ENCODE measurements at regions not wholly inside any gene's neighbourhood (a gene's known extent, or its start where the extent isn't known, plus 50 kb on each side); places are given as distances from the start of the nearest gene placed in this dataset.

- H3K79me2 ChIP-seq (ENCODE audit: insufficient read depth, low read length) = no peaks in the 10 kb centered on the region
- no peaks in the 10 kb centered on the region for H4K20me1 ChIP-seq (ENCODE audit: insufficient read depth, low read length)
- peaks cover 82% of the 10 kb centered on the region for H3K9me3 ChIP-seq (ENCODE audit: low read length)
- no peak overlapping the region for H3K4me2 ChIP-seq (ENCODE audit: low read depth, low read length)
- ChIA-PET POLR2A (no interaction called here), CTCF (ENCODE audit: low intra/inter-chr PET ratio, low total read pairs) (no interaction called here)
- ATAC-seq (no peak), DNase-seq (ENCODE audit: low spot score) (no peak), FAIRE-seq (no peak)
- intact Hi-C loops (cut with micrococcal nuclease; ENCODE audit: unreplicated experiment) (no loop called here), in situ Hi-C loops (cut with HindIII; ENCODE audit: extremely low pct_ligation_motif_present, low pct_unique_long_range_greater_than_20kb) (no loop called here)
- no peaks in the 10 kb centered on the region for H3K27me3 ChIP-seq (ENCODE audit: control insufficient read depth in 1 of 2, insufficient read depth in 2 of 2, low read length in 2 of 2)
- no TSS peak for BruUV-seq (replicated peaks)
- H3K4me3 ChIP-seq (replicated peaks in 1 of 3; ENCODE audit: insufficient read depth in 1 of 3, low read depth in 2 of 3, low read length in 3 of 3) = no peak overlapping the region
- no peak overlapping the region for H3K9ac ChIP-seq (ENCODE audit: insufficient read depth, low read depth, low read length)
- no peaks in the 10 kb centered on the region for H3K4me1 ChIP-seq (ENCODE audit: insufficient read depth, low read length)
- WGBS (ENCODE audit: low lambda C conversion rate) = 0% methylated on average over 2 of the region's 2 CpGs
- H2AFZ ChIP-seq (ENCODE audit: low read length) = no peak overlapping the region
- no peak for TF ChIP-seq GMEB2 (CRISPR knock-in tag; IDR thresholded peaks at IDR 0.05; ENCODE audit: low read depth)
- no peaks in the 10 kb centered on the region for H3K36me3 ChIP-seq (replicated peaks in 1 of 2; ENCODE audit: control insufficient read depth in 1 of 2, insufficient read depth in 2 of 2, low read length in 2 of 2)
- no peak overlapping the region for H3K27ac ChIP-seq (ENCODE audit: extremely low read length, insufficient read depth, low read length)
Measured at GRCh38 chr1:238913210-238913609, 473.2 kb upstream of the CHRM3 start.

DNA sequence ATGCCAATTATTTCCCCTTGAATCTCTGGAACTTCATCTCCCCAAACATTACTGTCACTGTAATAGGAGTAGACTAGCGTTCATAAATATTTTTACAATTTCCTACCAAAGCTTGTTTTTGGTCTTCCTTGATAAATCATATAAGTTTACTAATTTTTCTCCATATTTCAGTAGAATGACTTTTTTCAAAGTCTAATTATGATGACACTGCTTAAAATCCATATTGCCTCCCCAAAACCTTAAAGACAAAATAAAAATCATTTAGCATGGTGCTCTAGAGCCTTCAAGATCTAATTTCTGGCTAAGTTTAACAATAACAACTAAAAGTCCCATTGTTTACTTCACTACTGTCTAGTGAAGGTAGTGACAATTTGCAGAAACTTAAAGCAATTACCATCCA is 474.2 kb upstream of the CHRM3 start:
- no TSS peak for BruUV-seq (replicated peaks)
- Histone ChIP-seq H3K27me3 (ENCODE audit: control insufficient read depth in 1 of 2, insufficient read depth in 2 of 2, low read length in 2 of 2) (no peaks in the 10 kb centered on the region), H3K4me2 (ENCODE audit: low read depth, low read length) (no peak overlapping the region), H3K4me3 (replicated peaks in 1 of 3; ENCODE audit: insufficient read depth in 1 of 3, low read depth in 2 of 3, low read length in 3 of 3) (no peak overlapping the region), H3K4me1 (ENCODE audit: insufficient read depth, low read length) (no peaks in the 10 kb centered on the region), H3K9me3 (ENCODE audit: low read length) (peaks cover 83% of the 10 kb centered on the region), H3K27ac (ENCODE audit: extremely low read length, insufficient read depth, low read length) (no peak overlapping the region), H3K79me2 (ENCODE audit: insufficient read depth, low read length) (no peaks in the 10 kb centered on the region), H2AFZ (ENCODE audit: low read length) (no peak overlapping the region), H3K36me3 (replicated peaks in 1 of 2; ENCODE audit: control insufficient read depth in 1 of 2, insufficient read depth in 2 of 2, low read length in 2 of 2) (no peaks in the 10 kb centered on the region), H3K9ac (ENCODE audit: insufficient read depth, low read depth, low read length) (no peak overlapping the region), H4K20me1 (ENCODE audit: insufficient read depth, low read length) (no peaks in the 10 kb centered on the region)
- POLR2A ChIA-PET = no interaction called here
- no peak for ATAC-seq
- DNase-seq (ENCODE audit: low spot score) = no peak
- WGBS (ENCODE audit: low lambda C conversion rate) = 0% methylated on average over 1 of the region's 1 CpG
- intact Hi-C loops (cut with micrococcal nuclease; ENCODE audit: unreplicated experiment) (no loop called here), in situ Hi-C loops (cut with HindIII; ENCODE audit: extremely low pct_ligation_motif_present, low pct_unique_long_range_greater_than_20kb) (no loop called here)
- CTCF ChIA-PET (ENCODE audit: low intra/inter-chr PET ratio, low total read pairs) = no interaction called here
- FAIRE-seq = no peak
- TF ChIP-seq SMAD1 (CRISPR knock-in tag; IDR thresholded peaks at IDR 0.05; ENCODE audit: borderline replicate concordance, low read depth) (no peak), MAFK (conservative IDR thresholded peaks at IDR 0.05 in 1 of 2, IDR thresholded peaks at IDR 0.05 in 1 of 2; ENCODE audit: low read length in 2 of 2) (peak; percentile 18 to 62; a peak in 2 of 4 replicates), ZNF564 (CRISPR knock-in tag; IDR thresholded peaks at IDR 0.05) (no peak), REXO4 (CRISPR knock-in tag; IDR thresholded peaks at IDR 0.05; ENCODE audit: borderline replicate concordance) (no peak), ATF3 (CRISPR knock-in tag; IDR thresholded peaks at IDR 0.05) (no peak), HNRNPL (IDR thresholded peaks at IDR 0.05; ENCODE audit: low read depth, low read length) (no peak)
- TF ChIP-seq, protein P1, sequence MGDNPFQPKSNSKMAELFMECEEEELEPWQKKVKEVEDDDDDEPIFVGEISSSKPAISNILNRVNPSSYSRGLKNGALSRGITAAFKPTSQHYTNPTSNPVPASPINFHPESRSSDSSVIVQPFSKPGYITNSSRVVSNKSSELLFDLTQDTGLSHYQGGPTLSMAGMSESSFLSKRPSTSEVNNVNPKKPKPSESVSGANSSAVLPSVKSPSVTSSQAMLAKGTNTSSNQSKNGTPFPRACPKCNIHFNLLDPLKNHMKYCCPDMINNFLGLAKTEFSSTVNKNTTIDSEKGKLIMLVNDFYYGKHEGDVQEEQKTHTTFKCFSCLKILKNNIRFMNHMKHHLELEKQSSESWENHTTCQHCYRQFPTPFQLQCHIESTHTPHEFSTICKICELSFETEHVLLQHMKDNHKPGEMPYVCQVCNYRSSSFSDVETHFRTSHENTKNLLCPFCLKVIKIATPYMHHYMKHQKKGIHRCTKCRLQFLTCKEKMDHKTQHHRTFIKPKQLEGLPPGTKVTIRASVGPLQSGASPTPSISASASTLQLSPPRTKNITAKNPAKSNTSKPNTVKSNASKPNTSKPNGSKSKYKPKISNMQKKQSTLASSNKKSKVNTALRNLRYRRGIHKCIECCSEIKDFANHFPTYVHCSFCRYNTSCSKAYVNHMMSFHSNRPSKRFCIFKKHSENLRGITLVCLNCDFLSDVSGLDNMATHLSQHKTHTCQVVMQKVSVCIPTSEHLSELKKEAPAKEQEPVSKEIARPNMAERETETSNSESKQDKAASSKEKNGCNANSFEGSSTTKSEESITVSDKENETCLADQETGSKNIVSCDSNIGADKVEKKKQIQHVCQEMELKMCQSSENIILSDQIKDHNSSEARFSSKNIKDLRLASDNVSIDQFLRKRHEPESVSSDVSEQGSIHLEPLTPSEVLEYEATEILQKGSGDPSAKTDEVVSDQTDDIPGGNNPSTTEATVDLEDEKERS (CRISPR knock-in tag; IDR thresholded peaks at IDR 0.05) = no peak
- TF ChIP-seq, protein P2, sequence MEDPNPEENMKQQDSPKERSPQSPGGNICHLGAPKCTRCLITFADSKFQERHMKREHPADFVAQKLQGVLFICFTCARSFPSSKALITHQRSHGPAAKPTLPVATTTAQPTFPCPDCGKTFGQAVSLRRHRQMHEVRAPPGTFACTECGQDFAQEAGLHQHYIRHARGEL (CRISPR knock-in tag; IDR thresholded peaks at IDR 0.05) = no peak
- TF ChIP-seq, protein P3, sequence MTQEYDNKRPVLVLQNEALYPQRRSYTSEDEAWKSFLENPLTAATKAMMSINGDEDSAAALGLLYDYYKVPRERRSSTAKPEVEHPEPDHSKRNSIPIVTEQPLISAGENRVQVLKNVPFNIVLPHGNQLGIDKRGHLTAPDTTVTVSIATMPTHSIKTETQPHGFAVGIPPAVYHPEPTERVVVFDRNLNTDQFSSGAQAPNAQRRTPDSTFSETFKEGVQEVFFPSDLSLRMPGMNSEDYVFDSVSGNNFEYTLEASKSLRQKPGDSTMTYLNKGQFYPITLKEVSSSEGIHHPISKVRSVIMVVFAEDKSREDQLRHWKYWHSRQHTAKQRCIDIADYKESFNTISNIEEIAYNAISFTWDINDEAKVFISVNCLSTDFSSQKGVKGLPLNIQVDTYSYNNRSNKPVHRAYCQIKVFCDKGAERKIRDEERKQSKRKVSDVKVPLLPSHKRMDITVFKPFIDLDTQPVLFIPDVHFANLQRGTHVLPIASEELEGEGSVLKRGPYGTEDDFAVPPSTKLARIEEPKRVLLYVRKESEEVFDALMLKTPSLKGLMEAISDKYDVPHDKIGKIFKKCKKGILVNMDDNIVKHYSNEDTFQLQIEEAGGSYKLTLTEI (CRISPR knock-in tag; conservative IDR thresholded peaks at IDR 0.05) = no peak
